GM18507 (cell line): ENCODE measurements at regions not wholly inside any gene's neighbourhood (a gene's known extent, or its start where the extent isn't known, plus 50 kb on each side); places are given as distances from the start of the nearest gene placed in this dataset.
"Not testable (repeated sequence)": the region's sequence is repeated elsewhere in the genome, so short reads cannot be mapped to it uniquely, and the experiment has no call there.

Experiments used
- DNase-seq: peaks from one replicate; pipeline ENCODE4 v3.0.0; 2011; ENCODE audit warnings: low read depth; ENCODE audit not compliant: insufficient read length; ENCODE audit errors: extremely low spot score
- FAIRE-seq: peaks from 2 replicates; lab custom pipeline; 2011; peaks lifted over from hg19 to GRCh38; lab: Jason Lieb, UNC

GRCh38 chr18:78788161-78788560 lies 191.5 kb upstream of the SALL3 start:
- no peak for FAIRE-seq
- no peak for DNase-seq

- DNase-seq: no peak
- FAIRE-seq: no peak
Measured at GRCh38 chr18:78789850-78790249, 189.8 kb upstream of the SALL3 start.

DNA sequence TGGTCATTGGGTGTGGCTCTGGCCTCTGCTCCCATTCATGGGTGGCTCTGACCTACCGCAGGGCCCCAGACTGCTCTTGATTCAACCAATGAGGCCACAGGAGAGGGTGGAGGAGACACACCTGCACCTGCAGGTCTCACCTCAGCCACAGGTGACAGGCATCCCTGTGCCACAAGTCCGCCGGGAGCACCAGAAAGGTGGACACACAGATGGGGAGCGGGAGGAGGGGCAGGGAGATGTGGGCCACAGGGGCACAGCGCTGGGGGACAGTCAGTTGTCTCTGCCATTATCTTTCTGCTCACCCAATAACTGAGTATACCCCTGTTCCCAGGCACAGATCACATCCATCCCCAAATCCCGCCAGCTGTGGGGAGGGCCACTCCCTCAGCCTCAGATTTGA lies 189.1 kb upstream of the SALL3 start:
- no peak for FAIRE-seq
- DNase-seq: no peak

DNA sequence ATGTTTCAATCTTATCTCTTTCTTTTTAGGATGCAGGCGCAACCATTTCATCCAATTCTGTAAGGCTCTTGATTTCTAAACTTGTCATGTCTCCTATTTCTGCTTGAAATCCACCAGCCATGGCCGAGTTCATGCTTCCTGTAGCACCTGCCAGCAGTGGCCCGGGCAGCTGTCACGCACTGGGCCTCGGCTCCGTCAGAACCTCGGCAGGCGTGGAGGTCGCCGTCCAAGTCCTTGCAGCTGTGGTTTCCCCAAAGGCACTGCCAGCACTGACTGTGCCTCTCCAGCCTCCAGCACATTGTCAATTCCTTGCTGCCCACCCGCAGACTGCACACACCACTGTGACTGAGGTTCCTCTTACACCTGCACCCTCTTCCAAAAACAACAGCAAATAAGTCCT lies 188.7 kb upstream of the SALL3 start:
- no peak for FAIRE-seq
- no peak for DNase-seq

- no peak for FAIRE-seq
- no peak for DNase-seq
Measured at GRCh38 chr18:78792094-78792493, 187.5 kb upstream of the SALL3 start.

GRCh38 chr18:78792736-78793135 lies 186.9 kb upstream of the SALL3 start:
- DNase-seq (no peak), FAIRE-seq (no peak)

DNA sequence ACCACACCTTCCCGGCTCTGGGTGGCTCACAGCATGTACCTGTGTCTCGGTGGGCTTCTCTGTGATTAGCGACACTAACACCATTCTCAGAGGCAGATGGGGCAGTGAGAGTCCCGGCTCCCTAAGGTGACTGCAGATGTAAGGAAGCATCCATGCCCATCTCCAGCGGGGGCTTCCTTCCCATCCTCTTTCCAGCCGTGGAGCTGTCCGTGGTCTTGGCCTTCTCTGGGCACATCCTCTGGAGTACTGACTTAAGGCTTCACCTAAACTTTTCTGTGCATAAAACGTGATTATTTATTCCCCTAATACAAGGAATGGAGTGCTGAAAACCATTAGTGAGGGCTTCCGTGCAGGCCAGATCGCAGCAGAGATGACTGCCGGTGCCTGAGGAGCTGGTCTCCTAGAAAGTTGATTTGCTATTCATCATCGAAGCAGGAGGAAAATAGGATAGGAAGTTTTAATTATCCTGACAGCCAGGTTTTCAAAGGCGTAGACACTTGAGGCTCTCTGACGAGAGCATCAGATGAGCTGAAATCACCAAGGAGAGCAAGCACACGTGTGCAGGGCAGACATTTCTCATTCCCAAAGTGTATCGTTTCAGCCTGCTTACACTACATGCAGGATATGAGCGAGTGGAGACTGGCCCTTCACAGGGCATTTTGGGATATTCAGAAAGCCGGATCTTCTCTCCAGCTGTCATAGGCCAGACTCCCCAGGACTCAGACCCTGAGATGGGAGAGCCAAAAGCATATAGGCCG lies 186.1 kb upstream of the SALL3 start:
- DNase-seq (no peak), FAIRE-seq (no peak)

- no peak for FAIRE-seq
- no peak for DNase-seq
Measured at GRCh38 chr18:78794071-78794430, 185.6 kb upstream of the SALL3 start.

DNA sequence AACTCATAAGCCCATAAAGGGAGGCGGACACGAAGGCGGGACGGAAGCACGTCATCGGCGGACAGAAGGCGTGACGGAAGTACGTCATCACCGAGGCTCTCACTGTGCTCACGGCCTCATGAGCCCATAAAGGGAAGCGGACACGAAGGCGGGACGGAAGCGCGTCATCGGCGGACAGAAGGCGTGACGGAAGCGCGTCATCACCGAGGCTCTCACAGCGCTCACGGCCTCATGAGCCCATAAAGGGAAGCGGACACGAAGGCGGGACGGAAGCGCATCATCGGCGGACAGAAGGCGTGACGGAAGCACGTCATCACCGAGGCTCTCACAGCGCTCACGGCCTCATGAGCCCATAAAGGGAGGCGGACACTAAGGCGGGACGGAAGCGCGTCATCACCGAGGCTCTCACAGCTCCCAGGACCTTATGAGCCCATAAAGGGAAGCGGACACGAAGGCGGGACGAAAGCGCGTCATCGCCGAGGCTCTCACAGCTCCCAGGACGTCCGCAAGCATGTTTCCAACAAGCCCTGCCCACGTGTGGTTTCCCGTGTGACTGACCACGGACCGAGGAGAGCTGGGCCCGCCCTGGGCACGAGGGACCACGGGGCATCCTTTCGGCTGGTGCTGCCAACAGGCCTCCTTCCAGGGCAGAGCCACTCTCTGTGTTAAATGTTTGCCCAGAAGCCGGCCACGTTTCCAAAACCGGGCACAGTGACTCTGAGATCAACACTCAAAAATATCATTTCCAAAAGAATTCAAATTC lies 182.7 kb upstream of the SALL3 start:
- DNase-seq (no peak), FAIRE-seq (no peak)

DNA sequence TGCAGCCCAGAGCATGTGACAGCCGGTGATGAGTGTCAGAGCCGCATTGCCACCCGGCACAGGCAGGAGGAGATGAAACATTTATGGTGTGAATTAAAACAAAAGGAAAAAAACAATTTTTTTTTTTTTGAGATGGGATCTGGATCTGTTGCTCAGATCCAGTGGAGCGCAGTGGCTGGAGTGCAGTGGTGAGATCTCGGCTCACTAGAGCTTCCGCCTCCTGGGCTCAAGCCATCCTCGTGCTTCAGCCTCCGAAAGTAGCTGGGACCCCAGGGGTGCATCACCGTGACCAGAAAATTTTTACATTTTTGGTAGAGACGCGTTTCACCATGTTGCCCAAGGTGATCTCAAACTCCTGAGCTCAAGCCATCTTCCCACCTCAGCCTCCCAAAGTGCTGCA lies 182.1 kb upstream of the SALL3 start:
- FAIRE-seq: no peak
- no peak for DNase-seq

DNA sequence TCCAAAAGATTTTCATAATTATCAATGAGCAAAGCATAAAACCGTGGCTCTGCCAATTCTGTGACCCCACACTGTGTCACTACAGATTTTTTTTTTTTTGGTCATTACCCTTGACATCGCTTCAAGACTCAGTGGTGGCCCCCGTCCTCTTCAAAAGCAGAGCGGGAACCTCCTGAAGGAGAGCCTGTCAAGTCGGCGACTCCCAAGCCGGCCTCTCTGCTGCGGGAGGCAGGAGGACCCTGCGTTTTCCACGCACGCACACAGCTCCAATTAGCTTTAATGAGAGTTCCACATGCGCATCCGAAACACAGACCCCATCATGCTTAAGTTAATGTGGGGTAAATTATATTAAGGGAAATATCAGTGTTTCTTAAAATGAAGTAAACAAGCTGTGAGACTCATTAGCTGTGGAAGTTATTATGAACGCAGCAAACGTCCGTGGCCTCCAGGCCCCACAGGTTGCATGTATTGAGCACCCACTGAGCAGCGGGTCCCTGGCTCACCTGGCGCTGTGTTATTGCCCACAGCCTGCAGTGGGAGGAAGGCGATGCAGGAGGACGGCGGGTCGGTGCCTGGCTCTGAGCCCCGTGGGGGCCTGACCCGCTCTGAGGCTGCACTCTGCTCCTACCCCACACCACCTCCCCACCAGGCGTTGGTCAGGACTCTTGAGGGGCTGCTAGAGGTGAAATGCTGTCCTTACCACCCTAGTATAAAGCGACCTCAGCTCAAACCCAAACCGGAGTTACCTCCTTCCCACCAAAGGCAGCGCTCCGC lies 181.0 kb upstream of the SALL3 start:
- FAIRE-seq (no peak), DNase-seq (no peak)

DNA sequence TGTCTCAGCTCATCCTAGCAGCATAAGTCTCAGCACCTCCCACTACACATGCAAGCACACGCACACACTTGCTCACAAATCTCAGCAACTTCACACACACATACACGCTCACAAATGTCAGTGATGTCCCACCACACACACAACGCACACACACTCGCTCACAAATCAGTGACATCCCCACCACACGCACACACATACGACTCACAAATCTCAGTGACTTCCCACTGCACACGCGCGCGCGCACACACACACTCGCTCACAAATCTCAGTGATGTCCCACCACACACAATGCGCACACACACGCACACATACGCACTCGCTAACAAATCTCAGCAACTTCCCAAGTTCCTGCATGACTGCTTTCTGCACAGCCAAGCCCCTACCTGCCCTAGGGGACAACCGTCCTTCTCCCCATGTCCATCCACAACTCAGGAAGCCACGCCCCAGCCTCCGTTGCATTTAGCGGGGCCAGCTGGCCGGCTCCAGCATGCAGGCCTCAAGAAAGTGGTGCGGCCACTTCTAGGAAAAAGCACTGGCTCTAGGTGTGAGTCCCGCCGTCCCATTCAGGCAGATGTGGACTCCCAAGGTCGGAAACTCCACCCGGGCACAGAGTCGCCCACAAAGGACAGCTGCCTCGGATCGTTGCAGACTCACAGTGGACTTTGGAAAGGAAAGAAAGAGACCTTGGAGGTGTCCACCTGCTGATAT lies 180.1 kb upstream of the SALL3 start:
- FAIRE-seq (no peak), DNase-seq (no peak)

DNA sequence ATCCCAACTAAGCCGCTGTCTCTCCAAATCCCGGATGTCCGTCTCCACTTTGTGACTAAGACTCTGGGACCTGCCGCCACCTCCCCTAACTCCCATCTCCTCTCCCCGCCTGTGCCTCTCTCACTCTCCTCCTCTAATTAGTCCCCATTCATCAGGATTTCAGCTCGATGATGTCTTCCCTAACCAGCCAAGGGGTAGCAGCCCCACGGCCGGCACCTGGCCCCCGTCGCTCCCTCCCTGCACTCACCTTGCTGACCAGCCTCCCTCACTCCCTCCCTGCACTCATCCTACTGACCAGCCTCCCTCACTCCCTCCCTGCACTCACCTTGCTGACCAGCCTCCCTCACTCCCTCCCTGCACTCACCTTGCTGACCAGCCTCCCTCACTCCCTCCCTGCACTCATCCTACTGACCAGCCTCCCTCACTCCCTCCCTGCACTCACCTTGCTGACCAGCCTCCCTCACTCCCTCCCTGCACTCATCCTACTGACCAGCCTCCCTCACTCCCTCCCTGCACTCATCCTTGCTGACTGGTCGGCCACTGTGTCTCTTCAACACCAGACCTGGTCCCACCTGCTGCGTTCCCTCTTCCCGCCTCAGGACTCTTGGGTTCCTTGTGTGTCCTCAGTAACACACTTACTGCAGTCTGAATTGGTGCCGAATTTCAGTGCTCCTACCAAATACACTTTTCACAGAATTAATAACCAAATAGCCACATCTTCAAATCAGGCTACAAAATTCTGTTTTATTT lies 179.3 kb upstream of the SALL3 start:
- FAIRE-seq, DNase-seq: not testable (repeated sequence)

DNA sequence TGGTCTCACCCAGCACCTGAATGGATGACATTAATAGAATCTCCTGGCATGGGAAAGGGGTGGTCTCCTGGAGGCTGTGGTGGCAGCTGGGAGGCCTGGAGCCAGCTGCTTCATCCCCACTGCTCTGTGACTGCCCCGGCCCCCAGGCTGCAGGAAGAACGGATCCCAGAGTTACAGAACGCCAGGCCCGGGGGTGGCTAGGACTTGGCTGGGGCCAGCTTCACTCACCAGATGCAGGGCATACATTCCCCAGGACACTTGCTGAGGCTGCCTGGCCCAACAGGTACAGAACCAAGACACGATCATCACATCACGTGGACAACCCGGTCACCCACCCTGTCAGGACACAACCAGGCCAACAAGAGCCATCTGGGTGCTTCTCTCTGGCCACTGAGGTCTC lies 178.6 kb upstream of the SALL3 start:
- DNase-seq (no peak), FAIRE-seq (no peak)

DNA sequence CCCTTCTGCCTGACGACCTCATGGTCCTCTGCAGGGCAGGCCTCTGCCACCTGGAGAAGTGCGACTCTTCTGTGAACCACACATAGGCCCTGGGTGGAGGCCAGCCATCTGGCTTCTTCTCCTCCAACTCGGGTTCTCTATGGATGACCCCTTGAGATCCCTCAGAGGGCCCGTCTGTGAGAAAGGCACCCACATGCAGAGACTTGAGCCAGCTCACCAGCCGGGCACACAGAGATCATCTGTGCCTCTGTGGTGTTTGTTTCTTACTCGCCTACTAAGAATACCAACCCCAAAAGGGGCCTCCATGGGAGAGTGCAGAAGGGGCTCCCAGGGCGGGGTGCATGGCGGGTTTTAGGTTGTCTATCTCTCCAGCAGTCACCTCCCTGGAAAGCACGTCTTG lies 176.5 kb upstream of the SALL3 start:
- DNase-seq (no peak), FAIRE-seq (no peak)

DNA sequence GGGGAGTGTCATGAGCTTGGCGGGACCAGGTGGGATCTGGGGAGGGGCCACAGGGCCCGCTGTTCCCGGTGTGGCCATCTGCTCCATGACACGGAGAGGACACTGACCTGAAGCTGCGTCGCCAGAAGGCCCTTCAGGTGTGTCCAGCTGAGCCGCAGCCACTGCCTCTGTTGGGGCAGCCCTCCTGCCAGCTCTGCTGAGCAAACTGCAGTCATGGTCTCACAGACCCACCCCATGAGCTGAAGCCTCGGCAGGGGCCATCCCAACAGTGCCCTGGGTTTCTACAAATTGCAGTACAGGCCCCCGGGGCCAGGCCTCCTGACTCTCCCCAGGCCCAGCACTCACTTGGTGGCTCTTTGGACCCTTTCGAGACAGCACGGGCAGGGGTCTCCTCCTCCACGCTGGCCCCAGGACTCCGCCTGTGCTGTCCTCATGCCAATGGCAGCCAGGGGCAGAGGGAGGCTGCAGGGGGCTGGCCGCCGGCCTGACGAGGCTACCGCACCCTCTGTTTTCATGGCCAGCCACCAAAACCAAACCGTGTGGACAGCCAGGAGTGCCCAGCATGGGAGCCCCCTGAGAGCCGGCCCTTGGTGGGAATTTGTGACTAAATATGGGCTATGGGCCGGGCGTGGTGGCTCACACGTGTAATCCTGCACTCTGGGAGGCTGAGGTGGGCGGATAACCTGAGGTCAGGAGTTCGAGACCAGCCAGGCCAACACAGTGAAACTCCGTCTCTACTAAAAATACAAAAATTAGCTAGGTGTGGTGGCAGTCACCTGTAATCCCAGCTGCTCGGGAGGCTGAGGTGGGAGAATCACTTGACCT lies 175.2 kb upstream of the SALL3 start:
- FAIRE-seq (no peak), DNase-seq (no peak)

DNA sequence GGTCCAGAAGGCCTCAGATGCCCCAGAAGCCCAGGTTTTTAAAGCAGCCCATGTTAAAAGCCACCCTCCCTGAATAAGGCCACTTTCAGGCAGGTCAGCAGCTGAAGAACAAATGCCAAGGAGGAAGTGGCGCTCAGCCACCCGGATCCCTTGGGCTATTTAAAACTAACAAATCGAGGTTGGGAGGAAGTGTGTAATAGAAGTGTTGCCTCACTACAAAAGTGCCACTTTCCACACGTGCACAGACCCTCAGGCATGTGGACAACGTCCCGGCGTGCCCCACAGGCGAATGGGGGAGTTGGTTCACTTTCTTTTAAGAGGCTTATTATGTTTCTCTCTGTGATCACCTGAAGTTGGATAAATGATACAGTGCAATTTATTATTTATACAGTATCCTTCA lies 173.8 kb upstream of the SALL3 start:
- FAIRE-seq: no peak
- DNase-seq: no peak

DNA sequence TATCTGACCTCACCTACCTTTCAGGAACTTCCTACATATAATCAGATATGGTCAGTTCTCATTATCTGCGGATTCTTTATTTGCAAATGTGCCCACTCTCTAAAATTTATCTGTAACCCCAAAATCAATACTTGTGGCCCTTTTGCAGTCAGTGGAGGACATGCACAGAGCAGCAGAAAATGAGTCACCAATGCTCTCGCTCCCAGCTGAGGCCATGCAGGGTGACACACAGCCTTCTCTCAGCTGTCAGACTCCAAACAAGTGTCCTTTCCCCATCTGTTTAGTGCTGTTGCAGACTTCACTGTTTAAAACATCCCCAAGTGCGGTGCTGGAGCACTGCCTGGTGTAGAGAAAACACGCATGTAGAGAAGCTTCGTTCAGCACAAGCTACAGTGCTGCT lies 171.9 kb upstream of the SALL3 start:
- DNase-seq (no peak), FAIRE-seq (no peak)
